ENCODE measurements at regions not wholly inside any gene's neighbourhood (a gene's known extent, or its start where the extent isn't known, plus 50 kb on each side); places are given as distances from the start of the nearest gene placed in this dataset.

DNA sequence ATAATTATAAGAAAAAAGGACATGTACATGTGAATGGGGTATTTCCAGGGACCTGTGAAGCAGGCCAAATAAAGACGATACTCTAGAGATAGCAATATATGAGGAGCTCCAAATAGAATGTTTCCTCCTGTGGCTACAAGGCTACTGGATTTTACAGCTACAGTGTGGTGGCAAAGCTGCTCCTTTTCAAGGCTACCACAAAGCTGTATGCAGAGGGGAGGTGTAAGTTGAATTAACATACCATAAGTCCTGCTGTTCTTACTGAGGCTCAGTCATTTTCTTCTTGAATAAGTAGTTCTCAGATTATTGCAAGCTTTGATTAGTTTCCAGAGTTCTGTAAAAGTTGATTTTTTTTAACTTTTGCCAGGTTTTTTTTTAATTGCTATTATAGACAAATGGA is 1184.6 kb upstream of the EPHA6 start:
- DNase-seq: no peak
- no peak for TF ChIP-seq POLR2AphosphoS5 (IDR thresholded peaks at IDR 0.05)
- 70 to 86% (median 79%) methylated on average over 1 of the region's 1 CpG for WGBS, 5 donors
- intact Hi-C loops (cut with DNase I; ENCODE audit: low total_unique reads): no loop called here
- H3K27me3 ChIP-seq: no peaks in the 10 kb centered on the region
- H3K4me1 ChIP-seq: no peaks in the 10 kb centered on the region
- no peaks in the 10 kb centered on the region for H3K36me3 ChIP-seq
- H3K4me3 ChIP-seq: no peak overlapping the region
- no peak overlapping the region for H3K27ac ChIP-seq
- H3K9me3 ChIP-seq: no peaks in the 10 kb centered on the region

DNA sequence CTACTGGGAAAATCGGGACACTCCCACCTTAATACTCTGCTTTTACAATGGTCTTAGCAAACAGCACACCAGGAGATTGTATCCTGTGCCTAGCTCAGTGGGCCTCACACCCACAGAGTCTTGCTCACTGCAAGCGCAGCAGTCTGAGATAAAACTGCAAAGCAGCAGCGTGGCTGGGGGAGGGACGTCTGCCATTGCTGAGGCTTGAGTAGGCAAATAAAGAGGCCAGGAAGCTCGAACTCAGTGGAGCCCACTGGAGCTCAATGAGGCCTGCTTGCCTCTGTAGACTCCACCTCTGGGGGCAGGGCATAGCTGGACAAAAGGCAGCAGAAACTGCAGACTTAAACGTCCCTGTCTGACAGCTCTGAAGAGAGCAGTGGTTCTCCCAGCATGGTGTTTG is 1169.1 kb upstream of the EPHA6 start:
- Histone ChIP-seq H3K4me3 (no peak overlapping the region), H3K36me3 (no peaks in the 10 kb centered on the region), H3K4me1 (no peaks in the 10 kb centered on the region), H3K27me3 (no peaks in the 10 kb centered on the region), H3K9me3 (peaks cover 0 to 31% (median 20%) of the 10 kb centered on the region in 4 donors), H3K27ac (no peak overlapping the region)
- WGBS, 5 donors: 81 to 83% (median 82%) methylated on average over 2 to 6 of the region's 6 CpGs
- no peak for TF ChIP-seq POLR2A (IDR thresholded peaks at IDR 0.05)
- no peak for TF ChIP-seq POLR2AphosphoS5 (IDR thresholded peaks at IDR 0.05)
- no peak for TF ChIP-seq EP300 (IDR thresholded peaks at IDR 0.05)
- TF ChIP-seq, protein P1, sequence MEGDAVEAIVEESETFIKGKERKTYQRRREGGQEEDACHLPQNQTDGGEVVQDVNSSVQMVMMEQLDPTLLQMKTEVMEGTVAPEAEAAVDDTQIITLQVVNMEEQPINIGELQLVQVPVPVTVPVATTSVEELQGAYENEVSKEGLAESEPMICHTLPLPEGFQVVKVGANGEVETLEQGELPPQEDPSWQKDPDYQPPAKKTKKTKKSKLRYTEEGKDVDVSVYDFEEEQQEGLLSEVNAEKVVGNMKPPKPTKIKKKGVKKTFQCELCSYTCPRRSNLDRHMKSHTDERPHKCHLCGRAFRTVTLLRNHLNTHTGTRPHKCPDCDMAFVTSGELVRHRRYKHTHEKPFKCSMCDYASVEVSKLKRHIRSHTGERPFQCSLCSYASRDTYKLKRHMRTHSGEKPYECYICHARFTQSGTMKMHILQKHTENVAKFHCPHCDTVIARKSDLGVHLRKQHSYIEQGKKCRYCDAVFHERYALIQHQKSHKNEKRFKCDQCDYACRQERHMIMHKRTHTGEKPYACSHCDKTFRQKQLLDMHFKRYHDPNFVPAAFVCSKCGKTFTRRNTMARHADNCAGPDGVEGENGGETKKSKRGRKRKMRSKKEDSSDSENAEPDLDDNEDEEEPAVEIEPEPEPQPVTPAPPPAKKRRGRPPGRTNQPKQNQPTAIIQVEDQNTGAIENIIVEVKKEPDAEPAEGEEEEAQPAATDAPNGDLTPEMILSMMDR (IDR thresholded peaks at IDR 0.05): no peak
- DNase-seq: no peak
- intact Hi-C loops (cut with DNase I; ENCODE audit: low total_unique reads): no loop called here

DNA sequence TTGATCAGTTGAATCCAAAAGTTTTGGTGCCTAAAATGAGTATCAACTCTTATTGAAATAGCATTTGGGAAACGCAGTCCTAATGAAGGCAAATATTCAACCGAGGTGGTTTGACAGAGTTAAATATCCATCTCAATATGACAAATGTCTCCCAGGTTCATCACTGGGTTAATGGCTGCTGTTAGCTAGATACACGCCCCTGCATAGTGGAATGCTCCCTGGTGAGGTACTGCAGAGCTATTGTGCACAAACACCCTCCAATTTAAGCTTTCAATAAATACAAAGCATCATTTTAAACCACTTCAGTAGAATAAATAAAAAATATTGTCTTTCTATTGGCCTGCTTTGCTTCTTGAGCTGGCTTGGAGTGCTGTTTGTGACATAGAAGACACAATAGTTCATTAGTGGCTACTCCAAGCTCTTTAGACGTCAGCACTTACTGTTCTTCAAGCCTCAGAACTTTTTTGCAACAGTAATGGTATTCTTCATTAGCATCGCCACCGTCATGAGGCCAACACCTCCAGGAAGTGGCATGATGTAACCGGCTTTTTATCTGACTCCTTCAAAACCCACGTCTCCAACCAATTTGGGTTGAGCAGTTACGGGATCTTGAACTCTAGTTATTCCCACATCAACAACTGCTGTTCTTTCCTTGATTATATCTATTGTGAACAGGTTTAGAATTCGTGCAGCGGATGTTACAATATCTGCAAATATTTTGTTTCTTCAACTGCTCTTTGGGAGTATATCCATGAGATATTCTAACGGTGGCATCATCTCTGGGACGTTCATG is 1159.6 kb upstream of the EPHA6 start:
- Histone ChIP-seq H3K4me3 (no peak overlapping the region), H3K36me3 (no peaks in the 10 kb centered on the region), H3K9me3 (peaks cover 0 to 10% (median 0%) of the 10 kb centered on the region in 4 donors), H3K27me3 (no peaks in the 10 kb centered on the region), H3K4me1 (no peaks in the 10 kb centered on the region), H3K27ac (no peak overlapping the region)
- DNase-seq: no peak
- intact Hi-C loops (cut with DNase I; ENCODE audit: low total_unique reads): no loop called here
- 76 to 88% (median 83%) methylated on average over 13 of the region's 13 CpGs for whole genome bisulfite sequencing, 5 donors
- TF ChIP-seq EP300 (IDR thresholded peaks at IDR 0.05) (no peak), POLR2AphosphoS5 (IDR thresholded peaks at IDR 0.05) (no peak), POLR2A (IDR thresholded peaks at IDR 0.05) (no peak)
- TF ChIP-seq, protein P1 (IDR thresholded peaks at IDR 0.05): no peak

DNA sequence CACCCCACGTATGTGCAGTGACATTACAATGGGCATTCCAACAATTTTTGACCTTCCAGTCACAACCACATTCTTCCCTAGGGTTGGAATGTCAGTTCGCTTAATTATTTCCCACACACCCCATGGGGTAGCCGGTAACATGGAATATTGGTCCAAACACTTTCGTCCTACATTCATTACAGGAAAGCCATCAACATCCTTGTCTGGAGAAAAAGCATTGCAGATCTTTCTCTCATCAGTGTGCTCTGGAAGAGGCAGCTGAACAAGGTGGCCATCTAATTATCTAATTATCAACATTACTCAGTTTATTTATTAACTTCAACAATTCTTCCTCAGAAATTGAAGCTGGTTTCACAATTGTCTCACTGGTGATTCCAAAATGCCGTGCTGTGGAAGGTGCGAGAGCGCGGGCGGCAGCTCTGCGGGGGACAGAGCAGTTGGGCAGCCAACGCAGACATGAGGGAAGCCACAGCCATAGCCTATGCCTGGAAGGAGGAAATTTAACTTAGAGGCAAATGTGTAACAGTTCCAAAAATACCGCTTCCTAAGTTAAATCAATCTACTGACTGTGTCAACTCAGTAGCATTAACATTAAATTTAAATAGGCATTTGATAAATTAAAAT is 1158.9 kb upstream of the EPHA6 start:
- H3K4me3 ChIP-seq: no peak overlapping the region
- H3K9me3 ChIP-seq: peaks cover 0 to 10% (median 0%) of the 10 kb centered on the region in 4 donors
- H3K27ac ChIP-seq: no peak overlapping the region
- no peaks in the 10 kb centered on the region for H3K4me1 ChIP-seq
- H3K27me3 ChIP-seq: no peaks in the 10 kb centered on the region
- no peaks in the 10 kb centered on the region for H3K36me3 ChIP-seq
- intact Hi-C loops (cut with DNase I; ENCODE audit: low total_unique reads): no loop called here
- no peak for TF ChIP-seq POLR2A (IDR thresholded peaks at IDR 0.05)
- TF ChIP-seq, protein P1 (IDR thresholded peaks at IDR 0.05): no peak
- no peak for TF ChIP-seq EP300 (IDR thresholded peaks at IDR 0.05)
- no peak for TF ChIP-seq POLR2AphosphoS5 (IDR thresholded peaks at IDR 0.05)
- no peak for DNase-seq
- 90 to 96% (median 94%) methylated on average over 12 of the region's 12 CpGs for WGBS, 5 donors

DNA sequence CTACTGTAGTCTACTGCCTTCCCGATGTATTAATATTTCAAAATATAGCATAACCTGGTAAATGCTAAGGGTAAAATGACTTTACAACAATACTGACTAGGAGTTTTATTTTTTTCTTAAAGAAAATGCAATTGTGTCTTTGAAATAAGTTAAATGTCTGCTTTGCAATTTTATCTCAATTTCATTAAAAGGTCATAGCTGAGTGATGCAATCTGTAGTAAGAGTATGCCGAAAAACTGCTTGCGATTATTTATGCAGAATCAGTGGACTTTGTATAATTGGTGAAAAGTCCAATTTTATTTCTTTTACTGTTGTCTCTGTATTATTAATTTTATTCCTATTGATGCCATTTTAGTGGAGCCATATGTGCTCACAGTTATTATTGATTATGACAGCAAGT is 1143.6 kb upstream of the EPHA6 start:
- no peak for DNase-seq
- 92 to 97% (median 94%) methylated on average over 3 of the region's 3 CpGs for WGBS, 5 donors
- TF ChIP-seq POLR2A (IDR thresholded peaks at IDR 0.05) (no peak), EP300 (IDR thresholded peaks at IDR 0.05) (no peak), POLR2AphosphoS5 (IDR thresholded peaks at IDR 0.05) (no peak)
- TF ChIP-seq, protein P1 (IDR thresholded peaks at IDR 0.05): no peak
- H3K9me3 ChIP-seq: no peaks in the 10 kb centered on the region
- no peaks in the 10 kb centered on the region for H3K4me1 ChIP-seq
- intact Hi-C loops (cut with DNase I; ENCODE audit: low total_unique reads): no loop called here
- no peaks in the 10 kb centered on the region for H3K27me3 ChIP-seq
- no peak overlapping the region for H3K4me3 ChIP-seq
- H3K27ac ChIP-seq: no peak overlapping the region
- no peaks in the 10 kb centered on the region for H3K36me3 ChIP-seq

All from stomach (tissue), 8 donors.